ENCODE measurements at regions not wholly inside any gene's neighbourhood (a gene's known extent, or its start where the extent isn't known, plus 50 kb on each side); places are given as distances from the start of the nearest gene placed in this dataset.

DNA sequence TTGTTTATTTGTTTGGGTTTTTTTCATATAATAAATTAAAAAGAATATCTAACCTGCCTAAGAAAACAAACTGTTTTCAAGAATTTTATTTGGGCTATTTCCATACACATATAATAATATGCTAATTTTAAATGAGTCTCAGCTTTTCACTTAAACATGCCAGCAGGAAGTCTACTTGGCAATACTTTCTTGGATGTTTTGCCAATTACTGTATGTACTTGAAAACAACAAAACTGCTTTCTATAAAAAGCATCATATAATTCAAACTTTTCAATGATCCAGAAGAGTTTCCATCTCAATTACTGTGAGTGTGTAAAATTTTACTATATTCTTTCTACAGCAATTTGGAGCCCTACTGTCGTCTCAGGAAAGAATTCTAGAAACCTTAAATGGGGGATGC is 961.2 kb downstream of the PCDH17 start:
- ATAC-seq (ENCODE audit: low read depth) = no peak
- Mint-ChIP-seq H3K9me3 (no peaks in the 10 kb centered on the region), H3K27ac (no peak overlapping the region), H3K4me3 (no peak overlapping the region), H3K4me1 (no peaks in the 10 kb centered on the region), H3K27me3 (no peaks in the 10 kb centered on the region), H3K36me3 (no peaks in the 10 kb centered on the region)
- no peak for DNase-seq (ENCODE audit: low spot score in 2 of 2)

DNA sequence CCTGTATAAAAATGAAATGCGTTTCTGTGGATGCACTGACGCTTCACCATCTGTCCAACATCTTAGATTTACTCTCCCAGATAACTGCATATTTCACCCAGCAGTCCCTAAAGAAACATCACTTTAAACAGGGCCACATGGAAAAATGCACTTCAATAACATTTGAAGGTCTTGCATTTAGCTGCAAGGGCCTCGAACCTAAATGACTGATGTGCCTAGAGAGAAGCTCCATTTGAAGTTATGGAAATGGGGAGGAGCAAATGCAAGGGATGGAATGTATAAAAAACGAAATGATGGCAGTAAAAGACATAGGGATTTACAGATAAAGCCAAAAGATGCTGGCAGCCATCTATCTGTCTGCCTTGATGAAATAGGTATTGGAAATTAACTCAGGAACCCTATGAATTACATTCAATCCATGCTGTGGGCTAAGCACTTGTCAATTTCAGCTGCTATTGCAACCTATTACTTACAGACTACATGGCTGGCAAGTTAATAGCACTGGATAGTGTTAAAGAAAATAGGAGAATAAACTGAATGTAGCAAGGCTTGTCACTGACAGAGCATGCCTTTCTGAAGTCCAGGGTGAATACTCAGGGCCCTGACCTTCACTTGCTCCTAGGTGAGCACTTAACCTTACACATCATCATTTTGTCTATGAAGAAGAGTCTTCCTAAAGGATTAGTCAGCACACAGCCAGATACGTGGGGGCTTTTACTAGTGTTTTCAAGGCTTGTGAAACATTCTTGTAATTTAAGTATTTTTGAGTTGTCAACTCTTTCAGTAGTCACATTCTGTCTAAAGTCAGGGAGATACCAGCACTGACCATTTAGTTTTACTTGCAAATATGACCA is 963.4 kb downstream of the PCDH17 start:
- Mint-ChIP-seq H3K4me3 (no peak overlapping the region), H3K4me1 (no peaks in the 10 kb centered on the region), H3K36me3 (no peaks in the 10 kb centered on the region), H3K27me3 (no peaks in the 10 kb centered on the region), H3K9me3 (peaks cover 1% of the 10 kb centered on the region), H3K27ac (no peak overlapping the region)
- DNase-seq (ENCODE audit: low spot score in 2 of 2) = no peak
- ATAC-seq (ENCODE audit: low read depth) = no peak

DNA sequence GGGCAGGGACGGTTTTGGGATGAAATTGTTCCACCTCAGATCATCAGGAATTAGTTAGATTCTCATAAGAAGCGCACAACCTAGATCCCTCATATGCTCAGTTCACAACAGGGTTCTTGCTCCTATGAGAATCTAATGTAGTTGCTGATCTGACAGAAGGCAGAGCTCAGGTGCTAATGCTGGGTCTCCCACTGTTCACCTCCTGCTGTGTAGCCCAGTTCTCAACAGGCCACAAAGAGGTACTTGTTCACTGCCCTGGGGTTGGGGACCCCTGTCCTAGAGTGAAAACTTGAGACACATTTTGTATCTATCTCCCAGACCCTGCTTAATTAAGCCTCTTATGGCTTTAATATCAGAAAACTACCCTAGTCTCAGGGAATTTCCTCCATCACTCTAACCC is 966.0 kb downstream of the PCDH17 start:
- H3K27ac Mint-ChIP-seq = no peak overlapping the region
- no peaks in the 10 kb centered on the region for H3K36me3 Mint-ChIP-seq
- DNase-seq (ENCODE audit: low spot score in 2 of 2) (no peak), ATAC-seq (ENCODE audit: low read depth) (no peak)
- no peaks in the 10 kb centered on the region for H3K4me1 Mint-ChIP-seq
- H3K4me3 Mint-ChIP-seq = no peak overlapping the region
- peaks cover 7% of the 10 kb centered on the region for H3K9me3 Mint-ChIP-seq
- H3K27me3 Mint-ChIP-seq = no peaks in the 10 kb centered on the region

DNA sequence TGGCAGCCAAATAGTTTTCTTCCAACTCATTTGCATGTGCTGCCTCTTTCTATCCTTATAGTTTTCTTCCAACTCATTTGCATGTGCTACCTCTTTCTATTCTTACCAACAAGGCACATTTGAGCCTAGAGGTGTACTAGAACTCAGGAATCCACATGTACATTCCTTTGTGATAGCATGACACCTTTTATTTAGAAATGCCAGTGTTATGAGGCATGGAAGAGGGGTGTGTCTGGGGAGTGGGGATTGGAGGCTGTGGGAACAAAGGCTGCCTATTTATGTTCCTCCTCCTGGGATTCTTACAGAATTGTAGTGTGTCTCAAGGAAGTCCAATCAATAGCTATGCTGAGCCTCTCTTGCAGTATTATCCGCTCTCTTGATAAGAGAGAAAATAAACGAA is 966.7 kb downstream of the PCDH17 start:
- Mint-ChIP-seq H3K27ac (no peak overlapping the region), H3K27me3 (no peaks in the 10 kb centered on the region), H3K4me1 (no peaks in the 10 kb centered on the region), H3K36me3 (no peaks in the 10 kb centered on the region), H3K9me3 (peaks cover 7% of the 10 kb centered on the region), H3K4me3 (no peak overlapping the region)
- ATAC-seq (ENCODE audit: low read depth) = no peak
- DNase-seq (ENCODE audit: low spot score in 2 of 2) = no peak

DNA sequence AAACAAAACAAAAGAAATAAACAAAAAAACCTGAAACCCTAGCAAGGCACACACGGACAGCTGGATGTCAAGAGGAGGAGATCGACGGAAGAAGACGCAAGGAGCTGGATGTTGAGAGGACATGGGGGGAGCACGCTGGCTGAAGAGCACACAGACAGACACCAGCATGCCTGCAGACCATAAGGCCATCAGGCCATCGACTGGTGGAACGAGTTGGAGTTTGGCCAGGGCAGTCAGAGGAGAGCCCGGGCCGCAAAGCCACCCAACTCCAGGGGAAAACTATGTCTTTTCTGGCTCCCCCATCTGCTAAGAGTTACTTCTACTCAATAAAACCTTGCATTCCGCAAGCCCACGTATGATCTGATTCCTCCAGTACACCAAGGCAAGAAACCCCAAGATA is 979.6 kb downstream of the PCDH17 start:
- Mint-ChIP-seq H3K27me3 (no peaks in the 10 kb centered on the region), H3K27ac (no peak overlapping the region), H3K4me1 (no peaks in the 10 kb centered on the region), H3K4me3 (no peak overlapping the region), H3K9me3 (peaks cover 11% of the 10 kb centered on the region), H3K36me3 (no peaks in the 10 kb centered on the region)
- DNase-seq (ENCODE audit: low spot score in 2 of 2) (no peak), ATAC-seq (ENCODE audit: low read depth) (no peak)

DNA sequence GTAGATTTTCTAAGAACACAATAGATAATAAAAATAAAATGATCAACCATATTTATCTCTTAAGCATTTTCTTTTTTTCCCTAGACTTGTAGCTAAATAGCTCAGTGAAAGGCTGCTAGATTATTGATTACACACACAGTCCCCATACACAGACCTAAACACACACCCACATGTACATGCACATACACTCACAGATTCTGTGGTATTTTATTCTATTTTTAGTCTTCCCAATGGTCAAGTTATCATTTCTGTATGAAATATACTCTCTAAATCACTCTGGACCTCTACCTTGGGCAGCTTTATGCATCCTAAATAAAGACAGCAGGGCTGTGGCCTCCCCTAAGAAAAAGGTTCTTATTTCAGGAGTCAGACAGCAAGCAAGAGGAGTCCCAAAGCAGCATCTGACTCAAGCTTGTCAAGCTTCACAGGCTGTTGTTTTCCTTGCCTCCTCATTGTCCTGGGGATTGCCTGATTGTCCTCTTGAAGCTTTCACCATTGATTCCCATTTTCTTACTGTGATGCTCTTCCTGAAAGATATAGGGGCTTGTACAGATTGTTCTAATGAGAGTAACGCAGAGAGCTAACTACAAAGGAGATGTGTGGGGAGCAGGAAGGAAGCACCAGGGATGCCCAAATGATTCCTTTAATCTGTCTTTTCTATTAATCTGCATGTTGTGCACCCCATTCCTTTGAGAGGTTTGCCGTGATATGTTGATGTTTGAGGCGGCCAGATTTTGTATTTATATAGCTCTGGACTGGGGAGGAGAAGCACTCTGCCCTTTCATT is 986.5 kb downstream of the PCDH17 start:
- no peak for ATAC-seq (ENCODE audit: low read depth)
- no peak overlapping the region for H3K27ac Mint-ChIP-seq
- no peaks in the 10 kb centered on the region for H3K27me3 Mint-ChIP-seq
- no peak overlapping the region for H3K4me3 Mint-ChIP-seq
- DNase-seq (ENCODE audit: low spot score in 2 of 2) = no peak
- H3K36me3 Mint-ChIP-seq = no peaks in the 10 kb centered on the region
- no peaks in the 10 kb centered on the region for H3K4me1 Mint-ChIP-seq
- no peaks in the 10 kb centered on the region for H3K9me3 Mint-ChIP-seq

DNA sequence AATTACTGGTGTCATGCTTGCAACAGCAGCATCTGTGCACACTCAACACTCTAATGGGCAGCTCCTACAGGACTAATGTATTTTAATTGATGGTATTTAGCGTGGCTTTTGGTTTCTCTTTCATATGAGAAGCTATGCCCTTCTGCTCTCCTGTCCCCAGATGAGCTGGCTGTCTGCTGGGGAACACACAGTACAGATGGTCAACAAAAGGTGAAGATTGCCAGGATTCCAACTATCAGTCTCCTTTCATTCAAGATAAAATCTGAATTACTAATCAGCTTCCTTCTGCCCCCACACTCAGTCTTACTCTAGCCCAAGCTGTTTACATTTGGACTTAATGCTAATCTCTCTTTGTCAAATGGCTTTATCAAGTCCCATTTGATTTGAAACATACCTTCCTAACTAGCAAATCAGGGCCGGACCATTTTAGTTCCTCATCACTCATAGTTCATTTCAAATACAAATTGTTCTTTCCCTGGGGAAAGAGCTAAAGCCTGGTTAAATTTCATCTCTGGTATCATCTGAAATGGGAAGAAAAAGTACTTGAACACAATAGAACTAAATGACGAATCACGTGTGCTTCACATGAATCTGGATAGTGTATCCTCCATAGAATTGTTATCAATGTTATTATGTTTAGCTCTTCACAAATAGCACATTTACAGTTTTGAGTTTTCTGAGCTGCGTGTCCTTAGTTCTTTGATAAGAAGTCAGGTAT is 988.0 kb downstream of the PCDH17 start:
- H3K27ac Mint-ChIP-seq = no peak overlapping the region
- no peaks in the 10 kb centered on the region for H3K4me1 Mint-ChIP-seq
- no peaks in the 10 kb centered on the region for H3K36me3 Mint-ChIP-seq
- no peaks in the 10 kb centered on the region for H3K27me3 Mint-ChIP-seq
- H3K9me3 Mint-ChIP-seq = peaks cover 1% of the 10 kb centered on the region
- DNase-seq (ENCODE audit: low spot score in 2 of 2) (no peak), ATAC-seq (ENCODE audit: low read depth) (no peak)
- H3K4me3 Mint-ChIP-seq = no peak overlapping the region

DNA sequence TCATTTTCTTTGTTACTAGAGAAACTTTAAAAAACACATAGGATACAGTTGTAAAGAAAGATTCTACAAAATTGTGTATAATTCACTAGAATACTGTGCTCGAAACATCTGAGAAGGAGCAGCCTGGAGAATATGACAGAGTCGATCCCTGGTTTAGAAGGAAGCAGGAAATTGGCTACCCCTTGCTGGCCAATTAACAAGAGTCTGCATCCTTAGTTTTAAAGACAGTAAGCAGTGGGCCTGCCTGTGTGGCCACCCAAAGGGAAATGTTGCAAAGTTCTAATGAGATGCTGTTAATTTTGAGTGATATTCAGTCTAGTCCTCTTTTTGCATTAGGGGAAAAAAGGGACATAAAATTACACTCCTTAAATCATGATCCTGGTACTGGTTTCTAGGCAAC is 988.6 kb downstream of the PCDH17 start:
- Mint-ChIP-seq H3K36me3 (no peaks in the 10 kb centered on the region), H3K27me3 (no peaks in the 10 kb centered on the region), H3K27ac (no peak overlapping the region), H3K9me3 (peaks cover 1% of the 10 kb centered on the region), H3K4me3 (no peak overlapping the region), H3K4me1 (no peaks in the 10 kb centered on the region)
- no peak for DNase-seq (ENCODE audit: low spot score in 2 of 2)
- ATAC-seq (ENCODE audit: low read depth) = no peak

DNA sequence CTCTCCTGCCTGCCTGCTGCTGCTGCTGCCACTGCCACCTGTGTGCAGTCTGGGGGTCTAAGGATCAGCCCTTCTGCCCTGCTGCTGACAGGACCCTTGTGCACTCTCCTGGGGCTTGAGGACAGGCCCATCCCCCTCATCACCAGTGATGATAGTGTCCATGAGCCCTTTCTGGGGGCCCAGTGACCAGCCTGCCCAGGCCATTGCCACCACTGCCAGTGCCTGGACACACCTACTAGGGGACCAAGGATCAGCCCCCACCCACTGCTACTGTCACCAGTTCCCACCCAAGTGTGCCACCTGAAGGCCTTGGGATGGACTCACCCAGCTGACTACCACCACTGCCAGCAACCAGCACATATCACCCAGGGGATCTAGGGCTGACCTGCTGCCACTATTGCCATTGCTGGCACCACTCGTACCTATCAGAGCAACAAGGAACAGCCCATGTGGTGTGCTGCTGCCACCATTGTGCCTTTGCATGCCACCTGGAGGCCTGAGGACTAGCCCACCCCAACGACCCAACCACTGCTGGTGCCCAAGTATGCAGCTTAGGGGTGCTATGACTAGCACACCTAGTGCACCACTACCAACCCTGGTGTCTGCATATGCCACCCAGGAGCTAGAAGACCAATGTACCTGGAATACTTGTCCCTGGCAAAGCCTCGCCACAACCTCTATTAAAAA is 994.3 kb downstream of the PCDH17 start:
- Mint-ChIP-seq H3K27ac (no peak overlapping the region), H3K4me1 (no peaks in the 10 kb centered on the region)

DNA sequence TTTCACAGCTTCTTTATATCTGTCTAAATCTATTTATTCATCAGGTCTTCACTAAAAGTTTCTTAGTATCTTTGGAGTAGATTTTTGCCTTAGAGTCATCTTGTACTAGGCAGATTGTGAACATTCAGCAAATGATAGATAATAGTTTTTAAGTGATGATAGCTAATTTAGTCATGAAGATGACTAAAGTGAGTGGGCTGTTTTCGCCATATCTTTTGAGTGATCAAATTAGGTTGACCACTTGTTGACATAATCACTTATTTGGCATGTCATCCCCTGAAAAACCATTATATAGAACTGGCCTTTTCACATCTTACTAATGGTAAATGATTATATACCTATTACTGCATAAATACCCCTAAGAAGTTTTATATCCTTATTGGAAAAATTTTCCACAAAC is 999.2 kb downstream of the PCDH17 start:
- H3K4me1 Mint-ChIP-seq = no peaks in the 10 kb centered on the region
- H3K27me3 Mint-ChIP-seq = no peaks in the 10 kb centered on the region
- no peaks in the 10 kb centered on the region for H3K36me3 Mint-ChIP-seq
- DNase-seq (ENCODE audit: low spot score in 2 of 2) (no peak), ATAC-seq (ENCODE audit: low read depth) (no peak)
- H3K4me3 Mint-ChIP-seq = no peak overlapping the region
- H3K27ac Mint-ChIP-seq = no peak overlapping the region
- peaks cover 8% of the 10 kb centered on the region for H3K9me3 Mint-ChIP-seq

More for the DNA sequence above, 994.3 kb downstream of the PCDH17 start:
- no peak overlapping the region for H3K4me3 Mint-ChIP-seq
- peaks cover 7% of the 10 kb centered on the region for H3K9me3 Mint-ChIP-seq
- H3K36me3 Mint-ChIP-seq = no peaks in the 10 kb centered on the region
- ATAC-seq (ENCODE audit: low read depth) (no peak), DNase-seq (ENCODE audit: low spot score in 2 of 2) (no peak)
- H3K27me3 Mint-ChIP-seq = no peaks in the 10 kb centered on the region

DNA sequence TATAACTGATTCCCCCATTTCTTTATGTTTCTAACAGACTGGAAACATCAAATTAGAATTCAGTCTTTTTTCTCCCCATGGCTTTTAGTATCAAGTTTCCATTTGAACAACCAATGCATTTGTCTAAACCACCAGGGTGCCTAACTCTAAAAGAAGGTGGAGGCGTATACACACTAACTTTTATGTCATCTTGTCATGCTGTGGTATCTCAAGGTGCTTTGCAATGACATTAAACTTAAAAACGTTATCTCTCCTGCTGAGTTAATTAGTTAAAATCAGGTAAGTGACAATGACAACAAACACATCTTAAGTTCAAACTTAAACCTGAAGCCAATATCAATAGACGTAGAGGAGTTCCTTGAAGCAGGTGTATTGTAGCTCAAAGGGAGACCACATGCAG is 1001.7 kb downstream of the PCDH17 start:
- Mint-ChIP-seq H3K4me1 (no peaks in the 10 kb centered on the region), H3K27ac (no peak overlapping the region), H3K9me3 (peaks cover 2% of the 10 kb centered on the region), H3K4me3 (no peak overlapping the region), H3K27me3 (no peaks in the 10 kb centered on the region), H3K36me3 (no peaks in the 10 kb centered on the region)
- DNase-seq (ENCODE audit: low spot score in 2 of 2) (no peak), ATAC-seq (ENCODE audit: low read depth) (no peak)

DNA sequence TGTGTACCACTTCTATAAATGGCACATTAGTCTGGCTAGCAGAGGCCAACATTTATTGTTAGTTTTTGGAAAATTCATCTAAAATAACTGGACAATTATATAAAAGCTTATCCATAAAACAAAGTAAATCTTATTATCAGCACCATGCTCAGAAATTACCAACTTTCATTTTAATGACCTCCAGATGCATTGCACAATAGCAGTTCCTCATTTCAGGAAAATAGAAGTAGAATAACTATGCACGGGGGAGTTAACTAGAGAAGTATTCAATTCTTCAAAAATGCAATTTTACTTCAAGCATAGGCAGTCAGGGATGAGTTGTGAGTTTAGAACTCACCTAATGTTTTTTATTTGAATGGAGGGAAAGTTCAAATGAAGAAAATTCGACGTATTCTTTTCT is 1023.5 kb downstream of the PCDH17 start:
- no peaks in the 10 kb centered on the region for H3K36me3 Mint-ChIP-seq
- no peaks in the 10 kb centered on the region for H3K4me1 Mint-ChIP-seq
- no peak overlapping the region for H3K4me3 Mint-ChIP-seq
- no peaks in the 10 kb centered on the region for H3K27me3 Mint-ChIP-seq
- peaks cover 2% of the 10 kb centered on the region for H3K9me3 Mint-ChIP-seq
- DNase-seq (ENCODE audit: low spot score in 2 of 2) (no peak), ATAC-seq (ENCODE audit: low read depth) (no peak)
- no peak overlapping the region for H3K27ac Mint-ChIP-seq

DNA sequence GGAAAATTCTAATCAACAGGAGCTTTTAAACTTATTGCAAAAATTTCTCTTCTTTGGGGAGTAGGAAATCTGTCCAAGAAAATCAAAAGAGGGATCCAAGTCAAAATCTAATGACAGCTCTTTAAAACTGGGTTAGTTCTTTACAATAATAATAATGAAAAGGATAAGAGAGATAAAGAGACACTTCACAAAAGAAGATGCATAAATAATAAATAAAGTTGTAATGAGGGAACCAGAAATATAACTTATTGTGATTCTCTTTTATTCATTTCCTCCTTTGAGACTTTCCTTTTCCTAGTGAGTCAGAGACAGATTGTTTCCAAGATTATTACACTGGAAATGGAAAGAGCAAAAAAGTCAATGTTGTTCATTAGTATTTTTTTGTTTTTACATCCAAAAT is 1029.3 kb downstream of the PCDH17 start:
- H3K9me3 Mint-ChIP-seq = peaks cover 4% of the 10 kb centered on the region
- H3K4me1 Mint-ChIP-seq = no peaks in the 10 kb centered on the region
- ATAC-seq (ENCODE audit: low read depth) (no peak), DNase-seq (ENCODE audit: low spot score in 2 of 2) (no peak)
- no peak overlapping the region for H3K27ac Mint-ChIP-seq
- H3K4me3 Mint-ChIP-seq = no peak overlapping the region
- no peaks in the 10 kb centered on the region for H3K36me3 Mint-ChIP-seq
- no peaks in the 10 kb centered on the region for H3K27me3 Mint-ChIP-seq

DNA sequence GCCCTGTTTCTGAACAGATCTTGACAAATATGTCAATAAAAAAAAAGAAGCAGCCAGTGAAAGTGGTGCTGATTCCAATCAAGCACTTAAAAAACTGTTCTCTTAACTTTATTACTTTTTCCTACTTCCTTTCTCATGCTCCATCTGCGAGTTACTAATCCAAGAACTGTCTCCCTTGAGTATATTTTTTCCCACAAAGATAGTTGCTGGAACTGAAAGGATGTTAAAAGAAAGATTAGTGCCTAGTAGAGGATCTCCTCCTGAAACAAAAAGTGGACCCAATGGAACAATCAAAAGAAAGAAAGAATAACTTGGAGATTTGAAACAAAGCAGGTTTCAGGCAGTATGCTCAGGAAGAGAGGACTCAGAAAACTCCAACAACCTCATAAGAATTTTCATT is 1034.8 kb downstream of the PCDH17 start:
- Mint-ChIP-seq H3K27ac (no peak overlapping the region), H3K27me3 (no peaks in the 10 kb centered on the region), H3K4me3 (no peak overlapping the region), H3K4me1 (no peaks in the 10 kb centered on the region), H3K9me3 (peaks cover 3% of the 10 kb centered on the region), H3K36me3 (no peaks in the 10 kb centered on the region)
- ATAC-seq (ENCODE audit: low read depth) (no peak), DNase-seq (ENCODE audit: low spot score in 2 of 2) (no peak)

Measured in memory B cell (primary cell).